GM21423 (cell line): ENCODE measurements at regions not wholly inside any gene's neighbourhood (a gene's known extent, or its start where the extent isn't known, plus 50 kb on each side); places are given as distances from the start of the nearest gene placed in this dataset.
"Not testable (repeated sequence)": the region's sequence is repeated elsewhere in the genome, so short reads cannot be mapped to it uniquely, and the experiment has no call there.

ENCODE experiments used
- ATAC-seq: cut with Tn5 transposase; IDR thresholded peaks from one replicate; pipeline ENCODE4 v1.9.1; 2021; ENCODE audit warnings: mild to moderate bottlenecking, moderate library complexity; ENCODE audit not compliant: unreplicated experiment

DNA sequence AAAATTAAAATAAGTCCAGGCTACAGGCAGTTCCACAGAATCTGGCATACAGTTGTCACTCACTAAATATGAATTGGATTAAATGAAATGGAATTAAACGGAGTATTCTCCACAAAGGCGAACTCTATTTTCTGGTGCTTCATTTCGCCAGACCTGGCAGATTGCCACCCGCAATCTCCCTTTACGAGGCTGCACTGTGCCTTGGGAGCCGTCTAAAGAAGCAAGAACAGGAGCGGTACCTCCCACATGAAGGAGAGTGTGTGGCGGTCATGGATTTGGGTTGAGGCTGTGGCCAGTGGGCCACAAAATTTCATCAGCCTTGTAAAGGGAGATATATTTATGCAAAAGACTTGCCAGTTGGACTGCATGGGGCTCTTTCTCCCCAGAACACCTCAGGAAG, 151.0 kb downstream of the OSR1 start:
- ATAC-seq = no peak

DNA sequence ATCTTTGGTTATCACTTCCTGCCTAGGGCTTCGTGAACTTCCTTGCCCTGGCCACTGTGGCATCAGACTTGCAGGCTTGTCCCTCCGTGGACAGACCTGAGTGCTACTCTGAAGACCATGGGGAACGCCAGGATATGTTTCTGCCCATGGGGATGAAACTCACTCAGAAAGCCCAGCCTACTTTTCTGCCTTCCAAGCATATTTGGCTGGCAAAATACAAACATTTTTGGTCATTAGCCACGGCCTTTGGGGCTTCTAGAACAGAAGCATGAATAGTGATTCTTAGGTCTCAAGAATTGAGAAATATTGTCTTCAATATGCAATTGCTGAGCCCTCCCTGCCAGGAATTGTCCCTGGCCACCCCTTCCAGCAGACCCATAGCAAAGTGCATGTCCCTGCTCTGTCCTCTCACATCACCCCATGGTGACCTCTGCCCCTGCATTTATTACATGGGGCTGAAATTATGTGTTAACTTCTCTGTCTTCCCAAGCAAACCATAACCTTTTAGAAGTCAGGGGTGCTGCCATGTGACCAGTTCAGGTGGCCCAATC, 152.4 kb downstream of the OSR1 start:
- ATAC-seq = no peak

GRCh38 chr2:19203866-19204265, 154.6 kb downstream of the OSR1 start:
- no peak for ATAC-seq

DNA sequence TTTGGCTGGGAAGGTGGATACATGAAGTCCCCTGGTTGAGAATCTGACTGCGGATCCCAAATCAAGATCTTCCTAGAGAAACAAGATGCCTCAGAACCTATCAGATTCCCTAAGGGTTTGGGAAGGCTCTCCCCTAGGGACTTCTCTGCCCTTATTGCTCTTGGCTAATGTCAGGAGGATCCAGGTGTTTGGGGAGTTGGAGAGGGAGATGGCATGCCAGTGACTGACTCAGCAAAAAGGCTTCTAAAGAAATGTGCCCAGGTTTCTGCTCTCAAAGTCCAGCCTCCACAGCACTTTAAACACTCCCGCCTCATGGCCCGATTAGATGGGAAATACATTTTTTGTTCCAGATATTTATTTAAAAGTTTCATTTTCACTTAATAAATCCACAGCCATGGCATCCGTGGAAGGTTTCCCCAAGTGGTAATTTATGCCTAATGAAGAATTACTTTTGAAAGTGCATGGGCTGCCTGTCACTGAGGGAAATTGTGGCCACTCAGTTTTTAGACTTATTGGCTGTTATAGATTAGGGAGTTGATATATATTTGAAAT, 156.4 kb downstream of the OSR1 start:
- ATAC-seq = no peak

GRCh38 chr2:19198381-19198780, 160.0 kb downstream of the OSR1 start:
- ATAC-seq = no peak

DNA sequence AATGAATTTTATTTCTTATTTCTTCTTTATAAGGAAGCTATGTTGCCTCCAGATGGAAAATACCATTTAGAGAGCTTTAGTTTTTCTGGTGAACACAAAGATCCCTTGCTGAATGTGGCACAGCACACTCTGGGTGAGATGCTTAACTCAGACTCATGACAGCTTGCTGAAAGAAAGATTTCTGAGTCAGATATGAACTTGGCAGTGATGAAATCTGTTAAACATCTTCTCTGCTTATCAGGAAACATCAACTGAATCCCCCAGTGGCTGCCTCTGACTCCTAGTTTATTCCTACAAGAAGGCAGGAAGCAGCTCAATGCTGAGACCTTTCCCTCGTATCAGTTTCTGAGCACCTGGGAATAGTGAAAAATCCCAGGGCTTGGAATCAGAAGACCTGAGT, 162.8 kb downstream of the OSR1 start:
- no peak for ATAC-seq

DNA sequence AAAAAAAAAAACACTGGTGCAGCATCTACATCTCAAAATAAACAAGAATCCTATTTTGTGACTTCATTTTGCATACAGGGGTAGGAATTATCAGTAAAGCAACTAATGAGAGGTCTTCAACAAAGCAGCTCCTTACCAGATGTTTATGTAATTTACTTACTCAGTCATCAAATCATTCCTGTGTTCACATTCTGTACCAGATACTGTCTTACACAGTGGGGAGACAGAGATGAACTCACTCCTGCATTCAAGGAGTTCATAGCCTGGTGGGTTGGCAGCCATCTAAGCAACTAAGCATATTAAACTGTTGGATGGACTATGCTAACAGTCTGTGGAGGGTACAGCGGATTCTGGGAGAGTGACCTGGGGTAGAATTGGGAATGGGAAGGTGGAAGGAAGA, 169.0 kb downstream of the OSR1 start:
- ATAC-seq = no peak

- no peak for ATAC-seq
These were observed 171.0 kb downstream of the OSR1 start for GRCh38 chr2:19187323-19188020.

- no peak for ATAC-seq
These were observed 173.3 kb downstream of the OSR1 start for GRCh38 chr2:19185086-19185485.

GRCh38 chr2:19178175-19178574, 180.2 kb downstream of the OSR1 start:
- no peak for ATAC-seq

DNA sequence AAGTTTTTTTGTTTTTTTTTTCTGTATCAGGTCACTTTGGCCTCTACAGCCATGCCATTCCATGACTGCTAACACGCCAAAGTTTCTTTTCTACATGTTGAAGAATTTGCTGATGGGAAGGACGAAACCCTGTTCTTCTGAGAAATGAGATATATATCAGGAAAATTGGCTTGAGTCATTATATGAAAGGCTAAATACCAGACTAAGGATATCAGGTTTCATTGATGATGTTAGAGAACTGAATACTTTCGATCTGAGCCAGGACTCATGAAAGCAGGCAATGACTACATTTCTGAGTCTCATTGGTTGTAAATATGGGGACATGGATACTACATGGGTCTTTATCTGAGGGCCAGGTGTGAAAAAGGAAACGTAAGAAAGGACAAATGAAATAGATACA, 181.4 kb downstream of the OSR1 start:
- no peak for ATAC-seq

DNA sequence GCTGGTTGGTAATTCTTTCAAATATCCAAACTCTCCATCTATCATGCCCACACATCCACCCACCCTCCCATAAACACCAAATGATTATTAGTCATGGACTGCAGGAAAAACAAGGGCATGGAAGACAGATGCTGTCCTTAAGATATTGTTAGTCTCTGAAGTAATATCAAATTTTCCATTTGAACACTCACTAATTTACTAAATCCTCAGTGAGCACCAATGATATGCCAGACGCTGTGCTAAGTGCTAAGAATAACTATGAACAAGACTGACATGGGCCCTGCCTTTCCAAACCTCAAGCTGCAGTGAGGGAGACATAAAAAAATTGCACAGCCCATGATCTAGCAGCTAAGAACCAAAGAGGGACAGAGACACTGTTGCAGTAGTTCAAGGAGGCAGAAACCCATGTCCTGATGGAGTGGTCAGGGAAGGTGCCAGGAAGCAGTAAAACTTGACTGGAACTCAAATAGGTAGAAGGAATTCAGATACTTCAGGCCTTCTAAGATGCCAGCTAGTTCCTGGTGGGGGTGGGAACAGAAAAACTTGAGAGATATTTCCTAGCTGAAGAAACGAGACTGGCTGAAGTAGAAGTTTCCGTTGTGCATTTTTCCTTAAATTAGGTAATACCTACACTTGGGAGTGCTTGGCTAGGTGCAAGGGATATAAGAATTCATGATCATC, 182.1 kb downstream of the OSR1 start:
- no peak for ATAC-seq

- no peak for ATAC-seq
These were observed 184.2 kb downstream of the OSR1 start for GRCh38 chr2:19174176-19174575.

- no peak for ATAC-seq
These were observed 187.0 kb downstream of the OSR1 start for GRCh38 chr2:19171409-19171808.

DNA sequence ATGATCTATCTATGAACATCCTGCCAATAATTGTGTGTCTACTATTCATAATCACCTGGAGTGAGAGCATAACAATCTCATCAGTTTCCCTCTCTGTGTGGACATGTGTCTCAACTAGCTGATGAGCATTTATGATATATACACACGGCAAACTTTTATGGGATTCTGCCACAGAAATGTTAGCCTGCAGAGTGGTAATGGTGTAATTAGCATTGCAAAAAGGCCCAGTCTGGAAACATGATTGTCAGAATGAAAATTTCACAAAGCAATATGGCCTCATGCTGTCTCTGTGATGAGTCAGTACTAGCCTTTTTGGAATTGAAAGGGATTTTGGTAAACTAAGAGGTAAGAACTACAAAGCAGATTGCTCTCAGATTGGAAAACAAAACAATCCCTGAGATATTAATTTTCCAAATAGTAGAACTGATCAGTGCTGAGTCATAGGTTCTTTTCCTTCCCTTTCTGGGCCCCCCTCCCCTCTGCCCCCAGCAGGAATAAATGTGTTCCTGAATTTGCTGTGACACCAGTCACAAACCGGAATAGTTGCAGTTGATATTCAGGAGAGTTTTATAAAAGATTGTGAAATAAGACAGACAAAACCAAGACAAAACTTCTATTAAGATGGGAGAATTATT, 189.2 kb downstream of the OSR1 start:
- no peak for ATAC-seq

- ATAC-seq = not testable (repeated sequence)
These were observed 194.3 kb downstream of the OSR1 start for GRCh38 chr2:19164099-19164498.

DNA sequence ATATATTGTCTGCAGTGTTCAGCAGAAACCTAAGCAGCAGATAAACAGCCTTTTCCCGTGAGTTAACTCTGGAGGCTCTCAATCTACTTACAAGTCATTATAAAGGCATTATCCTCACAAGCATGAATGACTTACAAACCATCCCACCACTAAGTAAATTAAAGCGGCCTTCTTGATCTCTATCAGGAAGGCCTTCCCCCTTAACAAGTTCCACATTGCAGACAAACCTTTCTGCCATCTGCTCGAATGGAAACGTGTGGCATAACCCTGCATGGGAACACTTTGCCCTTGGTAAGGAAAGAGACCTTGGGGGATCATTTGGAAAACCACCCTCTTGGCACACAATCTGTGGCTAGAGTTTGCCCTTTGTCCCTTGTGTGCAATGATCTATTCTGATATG, 199.5 kb downstream of the OSR1 start:
- no peak for ATAC-seq

DNA sequence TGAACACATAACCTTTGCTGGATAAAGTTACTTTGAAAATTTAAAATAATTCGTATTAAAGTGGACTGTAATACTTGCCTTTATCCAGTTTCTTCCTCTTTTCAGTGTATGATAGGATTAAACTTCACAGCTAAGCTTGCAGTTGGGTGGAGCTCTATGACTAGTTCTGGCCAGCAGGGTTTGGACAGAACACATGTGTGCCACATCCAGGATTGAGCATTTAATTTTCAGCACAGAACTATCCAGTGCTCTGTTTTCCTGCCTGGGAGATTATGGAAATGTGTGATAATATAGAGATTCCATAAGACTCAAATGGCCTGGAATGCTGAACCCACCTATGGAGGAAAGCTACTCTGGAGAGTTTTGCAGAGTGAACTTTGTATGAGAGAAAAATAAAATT, 200.2 kb downstream of the OSR1 start:
- ATAC-seq = no peak

- ATAC-seq = no peak
These were observed 201.8 kb downstream of the OSR1 start for GRCh38 chr2:19156646-19157045.

DNA sequence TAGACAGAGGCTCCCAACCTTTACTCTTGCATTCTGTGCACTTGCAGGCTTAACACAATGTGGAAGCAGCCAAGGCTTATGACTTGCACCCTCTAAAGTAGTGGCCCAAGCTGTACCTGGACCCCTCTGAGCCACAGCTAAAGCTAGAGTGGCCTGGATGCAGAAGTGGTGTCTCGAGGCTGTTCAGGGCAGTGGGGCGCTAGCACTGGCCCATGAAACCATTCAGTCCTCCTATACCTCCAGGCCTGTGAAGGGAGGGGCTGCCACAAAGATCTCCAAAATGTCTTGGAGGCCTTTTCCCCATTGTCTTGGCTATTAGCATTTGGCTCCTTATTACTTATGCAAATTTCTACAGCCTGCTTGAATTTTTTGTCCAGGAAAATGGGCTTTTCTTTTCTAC, 207.7 kb downstream of the OSR1 start:
- ATAC-seq = no peak

- no peak for ATAC-seq
These were observed 211.6 kb downstream of the OSR1 start for GRCh38 chr2:19146867-19147266.
